ENCODE measurements at regions not wholly inside any gene's neighbourhood (a gene's known extent, or its start where the extent isn't known, plus 50 kb on each side); places are given as distances from the start of the nearest gene placed in this dataset.

- H3K27ac Mint-ChIP-seq, result no peak overlapping the region
- H3K4me1 Mint-ChIP-seq (ENCODE audit: low read depth), result peaks cover 12% of the 10 kb centered on the region
- intact Hi-C loops (cut with micrococcal nuclease), result no loop called here
- peaks cover 9% of the 10 kb centered on the region for H3K9me3 Mint-ChIP-seq
- H3K36me3 Mint-ChIP-seq (ENCODE audit: low read depth), result no peaks in the 10 kb centered on the region
- H3K4me3 Mint-ChIP-seq (ENCODE audit: low read depth), result no peak overlapping the region
- no peak for DNase-seq (ENCODE audit: low spot score)
- no peaks in the 10 kb centered on the region for H3K27me3 Mint-ChIP-seq (ENCODE audit: low read depth)
Measured at GRCh38 chr1:244347942-244348341, 103.8 kb downstream of the ADSS2 start.

GRCh38 chr1:244349103-244349531, 102.6 kb downstream of the ADSS2 start:
- no peak overlapping the region for H3K4me3 Mint-ChIP-seq (ENCODE audit: low read depth)
- no peaks in the 10 kb centered on the region for H3K36me3 Mint-ChIP-seq (ENCODE audit: low read depth)
- no peak for DNase-seq (ENCODE audit: low spot score)
- intact Hi-C loops (cut with micrococcal nuclease), result no loop called here
- no peaks in the 10 kb centered on the region for H3K27me3 Mint-ChIP-seq (ENCODE audit: low read depth)
- peaks cover 9% of the 10 kb centered on the region for H3K9me3 Mint-ChIP-seq
- no peak overlapping the region for H3K27ac Mint-ChIP-seq
- H3K4me1 Mint-ChIP-seq (ENCODE audit: low read depth), result peaks cover 19% of the 10 kb centered on the region

- intact Hi-C loops (cut with micrococcal nuclease), result no loop called here
- DNase-seq (ENCODE audit: low spot score), result no peak
- Mint-ChIP-seq H3K27me3 (ENCODE audit: low read depth) (no peaks in the 10 kb centered on the region), H3K36me3 (ENCODE audit: low read depth) (no peaks in the 10 kb centered on the region), H3K4me1 (ENCODE audit: low read depth) (peaks cover 19% of the 10 kb centered on the region), H3K4me3 (ENCODE audit: low read depth) (no peak overlapping the region), H3K9me3 (peaks cover 9% of the 10 kb centered on the region), H3K27ac (no peak overlapping the region)
Measured at GRCh38 chr1:244349581-244350001, 102.1 kb downstream of the ADSS2 start.

- H3K9me3 Mint-ChIP-seq, result peaks cover 9% of the 10 kb centered on the region
Measured at GRCh38 chr1:244350027-244350426, 101.7 kb downstream of the ADSS2 start.

GRCh38 chr1:244352156-244352830, 99.4 kb downstream of the ADSS2 start:
- intact Hi-C loops (cut with micrococcal nuclease), result no loop called here
- Mint-ChIP-seq H3K27me3 (ENCODE audit: low read depth) (no peaks in the 10 kb centered on the region), H3K27ac (no peak overlapping the region), H3K36me3 (ENCODE audit: low read depth) (no peaks in the 10 kb centered on the region), H3K9me3 (peaks cover 2% of the 10 kb centered on the region), H3K4me3 (ENCODE audit: low read depth) (no peak overlapping the region), H3K4me1 (ENCODE audit: low read depth) (peaks cover 19% of the 10 kb centered on the region)
- DNase-seq (ENCODE audit: low spot score), result no peak

More at GRCh38 chr1:244350027-244350426, 101.7 kb downstream of the ADSS2 start:
- Mint-ChIP-seq H3K4me1 (ENCODE audit: low read depth) (peaks cover 19% of the 10 kb centered on the region), H3K4me3 (ENCODE audit: low read depth) (no peak overlapping the region), H3K27ac (peak overlapping the region; percentile 31), H3K27me3 (ENCODE audit: low read depth) (no peaks in the 10 kb centered on the region), H3K36me3 (ENCODE audit: low read depth) (no peaks in the 10 kb centered on the region)
- DNase-seq (ENCODE audit: low spot score), result no peak
- intact Hi-C loops (cut with micrococcal nuclease), result no loop called here

GRCh38 chr1:244353551-244354091, 98.1 kb downstream of the ADSS2 start:
- intact Hi-C loops (cut with micrococcal nuclease), result loop anchor here (2.0 kb wide), 1 partner anchor 35 kb away; no protein-coding TSS in a partner anchor
- Mint-ChIP-seq H3K4me3 (ENCODE audit: low read depth) (no peak overlapping the region), H3K27me3 (ENCODE audit: low read depth) (no peaks in the 10 kb centered on the region), H3K4me1 (ENCODE audit: low read depth) (peaks cover 19% of the 10 kb centered on the region), H3K27ac (peak overlapping the region; percentile 39), H3K36me3 (ENCODE audit: low read depth) (no peaks in the 10 kb centered on the region), H3K9me3 (no peaks in the 10 kb centered on the region)
- DNase-seq (ENCODE audit: low spot score), result no peak

GRCh38 chr1:244354810-244355278, 96.9 kb downstream of the ADSS2 start:
- no peak overlapping the region for H3K27ac Mint-ChIP-seq
- H3K9me3 Mint-ChIP-seq, result no peaks in the 10 kb centered on the region
- H3K4me3 Mint-ChIP-seq (ENCODE audit: low read depth), result no peak overlapping the region
- DNase-seq (ENCODE audit: low spot score), result no peak
- no peaks in the 10 kb centered on the region for H3K36me3 Mint-ChIP-seq (ENCODE audit: low read depth)
- peaks cover 12% of the 10 kb centered on the region for H3K4me1 Mint-ChIP-seq (ENCODE audit: low read depth)
- no peaks in the 10 kb centered on the region for H3K27me3 Mint-ChIP-seq (ENCODE audit: low read depth)
- intact Hi-C loops (cut with micrococcal nuclease), result loop anchor here (2.0 kb wide), 1 partner anchor 36 kb away; no protein-coding TSS in a partner anchor

GRCh38 chr1:244356376-244356775, 95.3 kb downstream of the ADSS2 start:
- Mint-ChIP-seq H3K27me3 (ENCODE audit: low read depth) (no peaks in the 10 kb centered on the region), H3K9me3 (no peaks in the 10 kb centered on the region), H3K4me3 (ENCODE audit: low read depth) (no peak overlapping the region), H3K36me3 (ENCODE audit: low read depth) (no peaks in the 10 kb centered on the region), H3K27ac (no peak overlapping the region), H3K4me1 (ENCODE audit: low read depth) (peaks cover 7% of the 10 kb centered on the region)
- intact Hi-C loops (cut with micrococcal nuclease), result no loop called here
- no peak for DNase-seq (ENCODE audit: low spot score)
